Lower leg skin (tissue), 3 donors: ENCODE measurements at regions not wholly inside any gene's neighbourhood (a gene's known extent, or its start where the extent isn't known, plus 50 kb on each side); places are given as distances from the start of the nearest gene placed in this dataset.

Experiments
- CTCF ChIP-seq, 3 donors: fragments of 450-650 bp; IDR thresholded peaks; one replicate each; pipeline ENCODE4 v1.5.1; 2016; ENCODE audit warnings: antibody characterized with exemption in 3 of 3, mild to moderate bottlenecking in 3 of 3, moderate library complexity in 2 of 3
- POLR2A ChIP-seq, 2 donors: fragments of 450-650 bp; IDR thresholded peaks; one replicate each; pipeline ENCODE4 v1.6.1; 2016 to 2017; ENCODE audit warnings: antibody characterized with exemption in 2 of 2, mild to moderate bottlenecking in 1 of 2, moderate library complexity in 1 of 2

DNA sequence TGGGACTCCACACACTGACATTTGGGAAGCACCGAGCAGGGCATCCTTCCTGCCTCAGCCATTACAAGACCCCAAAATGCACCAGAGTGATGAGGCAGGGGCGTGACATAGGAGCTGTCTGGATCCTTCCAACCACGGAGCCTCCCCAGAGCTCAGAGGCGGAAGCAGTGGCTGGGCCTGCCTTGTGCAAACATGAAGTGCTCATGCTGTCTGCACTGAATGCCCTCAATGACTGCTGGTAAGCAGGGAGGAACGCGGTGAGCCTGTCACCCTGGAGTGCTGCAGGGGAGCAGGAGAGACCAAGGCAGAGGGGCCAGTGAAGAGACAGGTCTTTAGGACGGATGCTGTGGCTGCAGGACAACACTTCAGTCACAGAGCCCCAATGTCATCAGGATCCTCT is 60.2 kb upstream of the HRH2 start:
- TF ChIP-seq CTCF (IDR thresholded peaks at IDR 0.05) = no peak
- TF ChIP-seq POLR2A (IDR thresholded peaks at IDR 0.05) = no peak
